ENCODE measurements at regions not wholly inside any gene's neighbourhood (a gene's known extent, or its start where the extent isn't known, plus 50 kb on each side); places are given as distances from the start of the nearest gene placed in this dataset.

GRCh38 chr2:175579646-175580045 lies 398.1 kb upstream of the ATP5MC3 start:
- Mint-ChIP-seq H3K27ac (no peak overlapping the region), H3K4me1 (peaks cover 22% of the 10 kb centered on the region), H3K9me3 (peaks cover 4% of the 10 kb centered on the region), H3K4me3 (no peak overlapping the region), H3K27me3 (ENCODE audit: low read depth) (no peaks in the 10 kb centered on the region), H3K36me3 (no peaks in the 10 kb centered on the region)
- ATAC-seq (no peak), DNase-seq (ENCODE audit: low spot score) (no peak)
- POLR2A ChIA-PET, result no interaction called here
- CTCF ChIA-PET, result no interaction called here
- TF ChIP-seq RELA (CRISPR knock-in tag; IDR thresholded peaks at IDR 0.05; ENCODE audit: borderline replicate concordance) (no peak), EMX1 (CRISPR knock-in tag; IDR thresholded peaks at IDR 0.05) (no peak), SOX15 (CRISPR knock-in tag; IDR thresholded peaks at IDR 0.05) (no peak), FOXK1 (CRISPR knock-in tag; IDR thresholded peaks at IDR 0.05) (no peak), STAT6 (CRISPR knock-in tag; conservative IDR thresholded peaks at IDR 0.05; ENCODE audit: low read depth) (no peak), TEAD1 (CRISPR knock-in tag; IDR thresholded peaks at IDR 0.05) (no peak), MXD4 (CRISPR knock-in tag; IDR thresholded peaks at IDR 0.05; ENCODE audit: borderline replicate concordance) (no peak), ZNF138 (CRISPR knock-in tag; conservative IDR thresholded peaks at IDR 0.05) (no peak)
- TF ChIP-seq, protein P1, sequence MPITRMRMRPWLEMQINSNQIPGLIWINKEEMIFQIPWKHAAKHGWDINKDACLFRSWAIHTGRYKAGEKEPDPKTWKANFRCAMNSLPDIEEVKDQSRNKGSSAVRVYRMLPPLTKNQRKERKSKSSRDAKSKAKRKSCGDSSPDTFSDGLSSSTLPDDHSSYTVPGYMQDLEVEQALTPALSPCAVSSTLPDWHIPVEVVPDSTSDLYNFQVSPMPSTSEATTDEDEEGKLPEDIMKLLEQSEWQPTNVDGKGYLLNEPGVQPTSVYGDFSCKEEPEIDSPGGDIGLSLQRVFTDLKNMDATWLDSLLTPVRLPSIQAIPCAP (CRISPR knock-in tag; IDR thresholded peaks at IDR 0.05), result no peak
- TF ChIP-seq, protein P2, sequence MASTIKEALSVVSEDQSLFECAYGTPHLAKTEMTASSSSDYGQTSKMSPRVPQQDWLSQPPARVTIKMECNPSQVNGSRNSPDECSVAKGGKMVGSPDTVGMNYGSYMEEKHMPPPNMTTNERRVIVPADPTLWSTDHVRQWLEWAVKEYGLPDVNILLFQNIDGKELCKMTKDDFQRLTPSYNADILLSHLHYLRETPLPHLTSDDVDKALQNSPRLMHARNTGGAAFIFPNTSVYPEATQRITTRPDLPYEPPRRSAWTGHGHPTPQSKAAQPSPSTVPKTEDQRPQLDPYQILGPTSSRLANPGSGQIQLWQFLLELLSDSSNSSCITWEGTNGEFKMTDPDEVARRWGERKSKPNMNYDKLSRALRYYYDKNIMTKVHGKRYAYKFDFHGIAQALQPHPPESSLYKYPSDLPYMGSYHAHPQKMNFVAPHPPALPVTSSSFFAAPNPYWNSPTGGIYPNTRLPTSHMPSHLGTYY (CRISPR knock-in tag; IDR thresholded peaks at IDR 0.05), result no peak
- TF ChIP-seq, protein P3, sequence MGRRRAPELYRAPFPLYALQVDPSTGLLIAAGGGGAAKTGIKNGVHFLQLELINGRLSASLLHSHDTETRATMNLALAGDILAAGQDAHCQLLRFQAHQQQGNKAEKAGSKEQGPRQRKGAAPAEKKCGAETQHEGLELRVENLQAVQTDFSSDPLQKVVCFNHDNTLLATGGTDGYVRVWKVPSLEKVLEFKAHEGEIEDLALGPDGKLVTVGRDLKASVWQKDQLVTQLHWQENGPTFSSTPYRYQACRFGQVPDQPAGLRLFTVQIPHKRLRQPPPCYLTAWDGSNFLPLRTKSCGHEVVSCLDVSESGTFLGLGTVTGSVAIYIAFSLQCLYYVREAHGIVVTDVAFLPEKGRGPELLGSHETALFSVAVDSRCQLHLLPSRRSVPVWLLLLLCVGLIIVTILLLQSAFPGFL (CRISPR knock-in tag; IDR thresholded peaks at IDR 0.05; ENCODE audit: borderline replicate concordance), result no peak

DNA sequence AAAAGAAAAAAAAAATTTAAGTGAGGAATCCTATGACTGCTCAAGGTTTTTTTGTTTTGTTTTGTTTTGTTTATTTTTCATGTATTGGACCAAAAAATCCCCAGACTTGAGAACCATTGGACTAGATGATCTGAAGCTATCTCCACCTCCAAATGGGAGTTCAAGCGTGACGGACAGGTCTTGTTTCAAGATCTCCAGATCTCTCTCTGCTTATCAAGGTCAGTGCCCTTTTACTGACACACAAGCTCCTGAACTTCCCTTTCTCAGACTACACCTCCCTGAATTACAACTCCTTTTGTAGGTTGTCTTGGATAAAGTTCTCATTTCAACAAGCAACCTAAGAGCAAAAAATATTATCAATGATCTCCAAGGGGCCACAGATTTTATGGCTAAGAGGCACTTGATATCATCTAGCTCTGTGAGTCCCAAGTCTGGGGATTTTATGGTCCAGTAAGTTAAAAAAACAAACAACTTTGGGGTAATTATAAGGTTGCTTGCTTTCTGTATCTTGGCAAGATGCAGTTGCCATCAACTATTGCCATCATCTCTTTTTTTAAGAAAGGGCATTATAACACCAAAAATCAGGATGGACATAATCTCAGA lies 396.0 kb upstream of the ATP5MC3 start:
- Mint-ChIP-seq H3K9me3 (peaks cover 4% of the 10 kb centered on the region), H3K36me3 (no peaks in the 10 kb centered on the region), H3K27me3 (ENCODE audit: low read depth) (no peaks in the 10 kb centered on the region), H3K4me1 (peaks cover 22% of the 10 kb centered on the region), H3K27ac (no peak overlapping the region), H3K4me3 (no peak overlapping the region)
- POLR2A ChIA-PET, result no interaction called here
- CTCF ChIA-PET, result no interaction called here
- ATAC-seq, result no peak
- no peak for DNase-seq (ENCODE audit: low spot score)
- TF ChIP-seq SMAD3 (CRISPR knock-in tag; IDR thresholded peaks at IDR 0.05; ENCODE audit: borderline replicate concordance) (no peak), SOX15 (CRISPR knock-in tag; IDR thresholded peaks at IDR 0.05) (no peak), ZNF416 (CRISPR knock-in tag; IDR thresholded peaks at IDR 0.05) (no peak), ZNF281 (CRISPR knock-in tag; IDR thresholded peaks at IDR 0.05) (no peak), TEAD4 (CRISPR knock-in tag; IDR thresholded peaks at IDR 0.05) (no peak), NR2C2 (CRISPR knock-in tag; IDR thresholded peaks at IDR 0.05) (no peak), GTF2I (CRISPR knock-in tag; conservative IDR thresholded peaks at IDR 0.05) (no peak), KAT7 (CRISPR knock-in tag; IDR thresholded peaks at IDR 0.05; ENCODE audit: borderline replicate concordance) (no peak), JAZF1 (CRISPR knock-in tag; IDR thresholded peaks at IDR 0.05) (no peak), RORB (CRISPR knock-in tag; IDR thresholded peaks at IDR 0.05) (no peak), TCF7 (CRISPR knock-in tag; IDR thresholded peaks at IDR 0.05; ENCODE audit: low read depth) (no peak)
- TF ChIP-seq, protein P3 (CRISPR knock-in tag; IDR thresholded peaks at IDR 0.05; ENCODE audit: borderline replicate concordance), result no peak
